ENCODE measurements at regions not wholly inside any gene's neighbourhood (a gene's known extent, or its start where the extent isn't known, plus 50 kb on each side); places are given as distances from the start of the nearest gene placed in this dataset.

GRCh38 chr14:98082833-98083232 is 1189.2 kb downstream of the BCL11B start:
- DNase-seq (ENCODE audit: low spot score in 2 of 2): no peak
- Mint-ChIP-seq H3K27me3 (no peaks in the 10 kb centered on the region), H3K4me1 (no peaks in the 10 kb centered on the region), H3K27ac (no peak overlapping the region), H3K4me3 (no peak overlapping the region), H3K36me3 (no peaks in the 10 kb centered on the region), H3K9me3 (peaks cover 14% of the 10 kb centered on the region)
- ATAC-seq (ENCODE audit: low read depth): no peak

DNA sequence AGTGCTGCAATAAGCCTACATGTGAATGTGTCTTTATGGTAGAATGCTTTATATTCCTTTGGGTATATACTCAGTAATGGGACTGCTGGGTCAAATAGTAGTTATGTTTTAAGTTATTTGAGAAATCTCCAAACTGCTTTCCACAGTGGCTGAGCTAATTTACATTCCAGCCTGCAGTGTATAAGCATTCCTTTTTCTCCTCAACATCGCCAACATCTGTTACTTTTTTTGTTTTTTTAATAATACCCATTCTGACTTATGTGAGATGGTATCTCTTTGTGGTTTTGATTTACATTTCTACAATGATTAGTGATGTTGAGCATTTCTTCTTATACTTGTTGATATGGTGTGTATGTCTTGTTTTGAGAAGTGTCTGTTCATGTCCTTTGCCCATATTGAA is 1186.2 kb downstream of the BCL11B start:
- peaks cover 8% of the 10 kb centered on the region for H3K9me3 Mint-ChIP-seq
- no peak for ATAC-seq (ENCODE audit: low read depth)
- no peak for DNase-seq (ENCODE audit: low spot score in 2 of 2)
- no peaks in the 10 kb centered on the region for H3K27me3 Mint-ChIP-seq
- H3K27ac Mint-ChIP-seq: no peak overlapping the region
- H3K36me3 Mint-ChIP-seq: no peaks in the 10 kb centered on the region
- no peak overlapping the region for H3K4me3 Mint-ChIP-seq
- no peaks in the 10 kb centered on the region for H3K4me1 Mint-ChIP-seq

GRCh38 chr14:98093111-98093510 is 1178.9 kb downstream of the BCL11B start:
- no peaks in the 10 kb centered on the region for H3K36me3 Mint-ChIP-seq
- H3K4me1 Mint-ChIP-seq: no peaks in the 10 kb centered on the region
- peaks cover 11% of the 10 kb centered on the region for H3K9me3 Mint-ChIP-seq
- DNase-seq (ENCODE audit: low spot score in 2 of 2) (no peak), ATAC-seq (ENCODE audit: low read depth) (no peak)
- no peaks in the 10 kb centered on the region for H3K27me3 Mint-ChIP-seq
- no peak overlapping the region for H3K4me3 Mint-ChIP-seq
- no peak overlapping the region for H3K27ac Mint-ChIP-seq

DNA sequence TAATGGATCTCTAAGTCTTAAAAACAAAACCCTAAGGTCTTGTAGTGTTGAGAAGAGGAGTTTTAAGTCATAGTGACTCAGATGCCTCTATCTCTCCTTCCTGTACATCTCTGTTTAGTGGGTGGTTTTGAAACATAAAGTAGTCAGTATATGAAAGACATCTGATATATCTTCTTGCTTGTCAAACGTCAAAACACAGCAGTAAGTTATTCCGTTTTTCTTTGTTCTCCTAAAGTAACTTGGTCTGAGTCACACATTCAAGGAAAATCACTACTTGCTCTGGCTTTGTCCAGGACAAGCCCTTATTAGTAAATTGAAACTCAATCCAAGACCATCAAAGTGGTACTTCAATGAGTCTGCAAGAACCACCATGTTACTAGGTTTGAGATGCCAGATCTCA is 1172.5 kb downstream of the BCL11B start:
- Mint-ChIP-seq H3K9me3 (peaks cover 20% of the 10 kb centered on the region), H3K36me3 (no peaks in the 10 kb centered on the region), H3K27ac (no peak overlapping the region), H3K4me1 (no peaks in the 10 kb centered on the region), H3K4me3 (no peak overlapping the region), H3K27me3 (no peaks in the 10 kb centered on the region)
- DNase-seq (ENCODE audit: low spot score in 2 of 2) (no peak), ATAC-seq (ENCODE audit: low read depth) (no peak)

DNA sequence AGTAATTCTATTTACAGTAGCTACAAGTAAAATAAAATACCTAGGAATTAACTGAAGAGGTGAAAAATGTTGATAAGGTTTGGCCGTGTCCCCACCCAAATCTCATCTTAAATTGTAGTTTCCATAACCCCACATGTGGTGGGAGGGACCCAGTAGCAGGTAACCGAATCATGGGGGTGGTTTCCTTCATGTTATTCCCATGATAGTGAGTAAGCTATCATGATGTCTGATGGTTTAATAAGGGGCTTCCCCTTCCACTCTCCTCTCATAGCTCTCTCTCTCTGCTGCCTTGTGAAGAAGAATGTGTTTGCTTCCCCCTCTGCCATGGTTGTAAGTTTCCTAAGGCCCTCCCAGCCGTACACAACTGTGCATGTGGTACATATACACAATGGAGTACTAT is 1170.7 kb downstream of the BCL11B start:
- no peaks in the 10 kb centered on the region for H3K27me3 Mint-ChIP-seq
- DNase-seq (ENCODE audit: low spot score in 2 of 2): no peak
- no peaks in the 10 kb centered on the region for H3K36me3 Mint-ChIP-seq
- no peak overlapping the region for H3K27ac Mint-ChIP-seq
- H3K9me3 Mint-ChIP-seq: peaks cover 23% of the 10 kb centered on the region
- no peak overlapping the region for H3K4me3 Mint-ChIP-seq
- H3K4me1 Mint-ChIP-seq: no peaks in the 10 kb centered on the region
- no peak for ATAC-seq (ENCODE audit: low read depth)

GRCh38 chr14:98103705-98104104 is 1168.3 kb downstream of the BCL11B start:
- Mint-ChIP-seq H3K27ac (no peak overlapping the region), H3K27me3 (no peaks in the 10 kb centered on the region), H3K36me3 (no peaks in the 10 kb centered on the region), H3K9me3 (peaks cover 17% of the 10 kb centered on the region), H3K4me1 (no peaks in the 10 kb centered on the region), H3K4me3 (no peak overlapping the region)
- DNase-seq (ENCODE audit: low spot score in 2 of 2) (no peak), ATAC-seq (ENCODE audit: low read depth) (no peak)

- Mint-ChIP-seq H3K9me3 (peaks cover 10% of the 10 kb centered on the region), H3K4me3 (no peak overlapping the region), H3K27ac (no peak overlapping the region), H3K27me3 (no peaks in the 10 kb centered on the region), H3K4me1 (no peaks in the 10 kb centered on the region), H3K36me3 (no peaks in the 10 kb centered on the region)
- DNase-seq (ENCODE audit: low spot score in 2 of 2): no peak
- ATAC-seq (ENCODE audit: low read depth): no peak
Observed at GRCh38 chr14:98109326-98109725, 1162.7 kb downstream of the BCL11B start.

- Mint-ChIP-seq H3K9me3 (peaks cover 7% of the 10 kb centered on the region), H3K27ac (no peak overlapping the region), H3K36me3 (no peaks in the 10 kb centered on the region), H3K4me1 (no peaks in the 10 kb centered on the region), H3K4me3 (no peak overlapping the region), H3K27me3 (no peaks in the 10 kb centered on the region)
- no peak for DNase-seq (ENCODE audit: low spot score in 2 of 2)
- no peak for ATAC-seq (ENCODE audit: low read depth)
Observed at GRCh38 chr14:98112194-98112780, 1159.7 kb downstream of the BCL11B start.

GRCh38 chr14:98114122-98114895 is 1157.7 kb downstream of the BCL11B start:
- no peak overlapping the region for H3K27ac Mint-ChIP-seq
- no peak for ATAC-seq (ENCODE audit: low read depth)

DNA sequence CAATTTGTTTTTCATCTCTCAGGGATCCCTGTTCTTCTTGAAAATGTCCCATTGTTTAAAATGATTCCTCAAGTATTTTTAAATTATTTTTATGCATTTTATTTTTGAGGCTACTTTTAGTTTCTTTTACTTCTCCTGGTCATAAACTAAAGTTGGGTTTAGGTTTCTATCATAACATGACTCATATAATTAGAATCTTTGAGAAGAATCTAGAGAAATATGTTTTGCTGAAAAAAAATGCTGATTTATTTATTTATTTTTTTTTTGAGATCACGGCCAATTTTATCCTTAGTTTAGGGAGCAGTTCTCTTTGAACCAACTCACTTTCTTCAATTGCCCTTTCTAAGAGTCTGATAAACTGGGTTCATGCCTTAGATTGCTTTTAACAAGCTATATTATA is 1157.1 kb downstream of the BCL11B start:
- Mint-ChIP-seq H3K36me3 (no peaks in the 10 kb centered on the region), H3K4me3 (no peak overlapping the region), H3K27me3 (no peaks in the 10 kb centered on the region), H3K27ac (no peak overlapping the region), H3K9me3 (peaks cover 7% of the 10 kb centered on the region), H3K4me1 (no peaks in the 10 kb centered on the region)
- ATAC-seq (ENCODE audit: low read depth) (no peak), DNase-seq (ENCODE audit: low spot score in 2 of 2) (no peak)

More at GRCh38 chr14:98114122-98114895, 1157.7 kb downstream of the BCL11B start:
- Mint-ChIP-seq H3K4me1 (no peaks in the 10 kb centered on the region), H3K4me3 (no peak overlapping the region), H3K9me3 (peaks cover 7% of the 10 kb centered on the region), H3K27me3 (no peaks in the 10 kb centered on the region), H3K36me3 (no peaks in the 10 kb centered on the region)
- DNase-seq (ENCODE audit: low spot score in 2 of 2): no peak

DNA sequence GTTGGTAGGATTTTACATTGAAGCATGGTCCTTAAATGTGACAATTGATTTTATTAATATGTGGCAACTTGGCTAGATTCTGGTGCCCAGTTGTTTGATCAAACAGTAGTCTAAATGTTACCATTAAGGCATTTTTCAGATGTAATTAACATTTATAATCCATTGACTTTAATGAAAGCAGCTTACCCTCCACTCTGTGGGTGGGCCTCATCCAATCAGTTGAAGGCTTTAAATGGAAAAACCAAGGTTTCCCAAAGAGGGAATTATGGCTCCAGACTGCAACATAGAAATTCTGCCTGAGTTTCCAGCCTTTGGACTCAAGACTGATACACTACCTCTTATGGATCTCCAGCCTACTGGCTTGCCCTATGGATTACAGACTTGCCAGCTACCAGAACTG is 1153.2 kb downstream of the BCL11B start:
- Mint-ChIP-seq H3K27ac (no peak overlapping the region), H3K9me3 (peaks cover 4% of the 10 kb centered on the region), H3K36me3 (no peaks in the 10 kb centered on the region), H3K4me1 (no peaks in the 10 kb centered on the region), H3K4me3 (no peak overlapping the region), H3K27me3 (no peaks in the 10 kb centered on the region)
- DNase-seq (ENCODE audit: low spot score in 2 of 2): no peak
- no peak for ATAC-seq (ENCODE audit: low read depth)

GRCh38 chr14:98119739-98120138 is 1152.3 kb downstream of the BCL11B start:
- H3K36me3 Mint-ChIP-seq: no peaks in the 10 kb centered on the region
- ATAC-seq (ENCODE audit: low read depth): no peak
- H3K27me3 Mint-ChIP-seq: no peaks in the 10 kb centered on the region

DNA sequence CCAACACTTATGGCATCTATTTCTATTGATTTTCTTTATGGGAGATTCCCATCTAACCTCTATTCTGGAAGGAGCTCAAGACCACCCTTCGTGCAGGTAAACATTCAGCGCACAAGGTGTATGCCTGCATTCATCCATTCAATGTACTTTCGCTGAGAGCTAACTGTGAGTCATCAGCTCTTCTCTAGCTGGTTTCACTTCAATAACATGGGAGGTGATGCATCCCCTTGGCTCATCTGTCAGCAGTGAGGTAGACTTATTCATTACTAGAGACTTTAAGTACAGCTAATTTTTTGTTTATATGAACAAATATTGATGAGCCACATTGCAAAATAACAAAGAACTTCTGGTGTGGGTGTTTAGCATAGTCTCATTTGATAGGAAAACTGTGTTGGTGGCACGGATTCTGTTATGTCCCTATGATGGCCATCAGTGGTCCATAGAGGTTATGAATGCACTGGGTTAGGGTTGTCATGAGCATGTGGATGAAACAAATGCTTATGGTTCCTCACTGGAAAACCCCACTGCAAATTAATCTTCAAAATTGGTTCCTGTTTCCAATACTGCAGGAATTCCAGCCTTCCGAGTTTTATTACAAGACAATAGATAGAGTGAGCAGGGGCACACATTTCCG is 1151.0 kb downstream of the BCL11B start:
- Mint-ChIP-seq H3K27me3 (no peaks in the 10 kb centered on the region), H3K27ac (no peak overlapping the region), H3K36me3 (no peaks in the 10 kb centered on the region), H3K9me3 (peaks cover 5% of the 10 kb centered on the region), H3K4me3 (no peak overlapping the region), H3K4me1 (no peaks in the 10 kb centered on the region)
- DNase-seq (ENCODE audit: low spot score in 2 of 2) (no peak), ATAC-seq (ENCODE audit: low read depth) (no peak)

More at GRCh38 chr14:98119739-98120138, 1152.3 kb downstream of the BCL11B start:
- Mint-ChIP-seq H3K4me1 (no peaks in the 10 kb centered on the region), H3K27ac (no peak overlapping the region), H3K4me3 (no peak overlapping the region), H3K9me3 (peaks cover 5% of the 10 kb centered on the region)
- DNase-seq (ENCODE audit: low spot score in 2 of 2): no peak

DNA sequence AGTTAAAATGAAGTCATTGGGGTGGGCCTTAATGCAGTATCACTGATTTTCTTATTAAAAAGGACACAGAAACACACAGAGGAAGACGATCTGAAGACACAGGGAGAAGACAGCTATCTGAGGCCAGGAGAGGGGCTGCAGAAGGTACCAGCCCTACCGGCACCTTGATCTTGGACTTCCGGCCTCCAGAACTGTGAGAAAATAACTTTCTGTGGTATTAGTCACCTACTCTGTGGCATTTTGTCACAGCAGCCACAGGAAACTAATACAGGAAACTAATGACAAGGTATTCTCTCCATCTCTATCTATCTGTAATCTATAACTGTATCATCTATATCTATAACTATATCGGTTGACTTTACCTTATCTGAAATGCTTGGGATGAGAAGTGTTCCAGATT is 1149.5 kb downstream of the BCL11B start:
- Mint-ChIP-seq H3K36me3 (no peaks in the 10 kb centered on the region), H3K4me3 (no peak overlapping the region)
- no peak for ATAC-seq (ENCODE audit: low read depth)

More for the DNA sequence above, 1149.5 kb downstream of the BCL11B start:
- no peak for DNase-seq (ENCODE audit: low spot score in 2 of 2)
- H3K4me1 Mint-ChIP-seq: no peaks in the 10 kb centered on the region
- H3K27me3 Mint-ChIP-seq: no peaks in the 10 kb centered on the region
- peaks cover 5% of the 10 kb centered on the region for H3K9me3 Mint-ChIP-seq
- H3K27ac Mint-ChIP-seq: no peak overlapping the region
